ENCODE measurements at regions not wholly inside any gene's neighbourhood (a gene's known extent, or its start where the extent isn't known, plus 50 kb on each side); places are given as distances from the start of the nearest gene placed in this dataset.
"Not testable (repeated sequence)": the region's sequence is repeated elsewhere in the genome, so short reads cannot be mapped to it uniquely, and the experiment has no call there.

DNA sequence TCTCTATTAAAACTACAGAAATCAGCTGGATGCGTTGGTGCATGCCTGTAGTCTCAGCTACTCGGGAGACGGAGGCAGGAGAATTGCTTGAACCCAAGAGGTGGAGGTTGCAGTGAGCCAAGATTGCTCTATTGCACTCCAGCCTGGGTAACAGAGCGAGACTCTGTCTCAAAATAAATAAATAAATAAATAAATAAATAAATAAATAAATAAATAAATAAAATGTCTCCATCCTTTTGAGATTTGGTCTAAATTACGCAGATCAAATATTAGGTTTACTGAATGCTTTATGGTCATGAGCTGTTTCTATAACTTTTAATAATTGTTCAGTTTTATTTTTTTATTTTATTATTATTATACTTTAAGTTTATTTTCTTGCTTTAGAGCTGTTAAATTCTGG lies 344.0 kb upstream of the POU3F4 start:
- DNase-seq (ENCODE audit: low spot score); H3K27me3 ChIP-seq (ENCODE audit: control insufficient read depth in 1 of 2, insufficient read depth in 2 of 2, low read length in 2 of 2); in situ Hi-C loops (cut with HindIII; ENCODE audit: extremely low pct_ligation_motif_present, low pct_unique_long_range_greater_than_20kb); H3K9me3 ChIP-seq (ENCODE audit: low read length); H3K36me3 ChIP-seq (replicated peaks in 1 of 2; ENCODE audit: control insufficient read depth in 1 of 2, insufficient read depth in 2 of 2, low read length in 2 of 2); POLR2A ChIA-PET; H3K4me1 ChIP-seq (ENCODE audit: insufficient read depth, low read length); H3K27ac ChIP-seq (ENCODE audit: extremely low read length, insufficient read depth, low read length); H4K20me1 ChIP-seq (ENCODE audit: insufficient read depth, low read length); H3K79me2 ChIP-seq (ENCODE audit: insufficient read depth, low read length); FAIRE-seq; ATAC-seq; CTCF ChIA-PET (ENCODE audit: low intra/inter-chr PET ratio, low total read pairs); H3K9ac ChIP-seq (ENCODE audit: insufficient read depth, low read depth, low read length); H3K4me3 ChIP-seq (replicated peaks in 1 of 3; ENCODE audit: insufficient read depth in 1 of 3, low read depth in 2 of 3, low read length in 3 of 3); intact Hi-C loops (cut with micrococcal nuclease; ENCODE audit: unreplicated experiment); H2AFZ ChIP-seq (ENCODE audit: low read length); H3K4me2 ChIP-seq (ENCODE audit: low read depth, low read length); BruUV-seq (replicated peaks): not testable (repeated sequence)
- 49% methylated on average over 5 of the region's 5 CpGs for whole genome bisulfite sequencing (ENCODE audit: low lambda C conversion rate)

DNA sequence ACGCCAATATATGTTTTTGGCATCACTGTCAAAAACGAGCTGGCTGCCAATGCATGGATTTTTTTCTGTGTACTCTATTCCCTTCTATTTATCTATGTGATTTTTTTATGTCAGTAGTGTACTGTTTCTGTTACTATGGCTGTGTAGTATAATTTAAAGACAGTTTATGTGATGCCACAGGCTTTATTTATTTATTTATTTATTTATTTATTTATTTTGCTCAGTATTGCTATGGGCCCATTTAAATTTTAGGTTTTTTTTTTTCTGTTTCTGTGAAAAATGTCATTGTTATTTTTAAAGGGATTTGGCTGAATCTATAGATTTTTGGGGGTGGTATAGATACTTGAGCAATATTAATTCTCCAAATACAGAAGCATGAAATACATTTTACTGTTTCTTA lies 338.4 kb upstream of the POU3F4 start:
- BruUV-seq (replicated peaks) = no TSS peak
- no peaks in the 10 kb centered on the region for H3K79me2 ChIP-seq (ENCODE audit: insufficient read depth, low read length)
- intact Hi-C loops (cut with micrococcal nuclease; ENCODE audit: unreplicated experiment) (no loop called here), in situ Hi-C loops (cut with HindIII; ENCODE audit: extremely low pct_ligation_motif_present, low pct_unique_long_range_greater_than_20kb) (no loop called here)
- H3K36me3 ChIP-seq (replicated peaks in 1 of 2; ENCODE audit: control insufficient read depth in 1 of 2, insufficient read depth in 2 of 2, low read length in 2 of 2) = no peaks in the 10 kb centered on the region
- no peak overlapping the region for H3K9ac ChIP-seq (ENCODE audit: insufficient read depth, low read depth, low read length)
- no peak overlapping the region for H3K4me2 ChIP-seq (ENCODE audit: low read depth, low read length)
- peaks cover 17% of the 10 kb centered on the region for H3K9me3 ChIP-seq (ENCODE audit: low read length)
- H3K27ac ChIP-seq (ENCODE audit: extremely low read length, insufficient read depth, low read length) = no peak overlapping the region
- WGBS (ENCODE audit: low lambda C conversion rate) = 6% methylated on average over 2 of the region's 2 CpGs
- no peak for TF ChIP-seq MXI1 (IDR thresholded peaks at IDR 0.05; ENCODE audit: borderline replicate concordance, low read depth, low read length)
- no peak for TF ChIP-seq ZNF766 (CRISPR knock-in tag; IDR thresholded peaks at IDR 0.05; ENCODE audit: borderline replicate concordance)
- TF ChIP-seq, protein P1, sequence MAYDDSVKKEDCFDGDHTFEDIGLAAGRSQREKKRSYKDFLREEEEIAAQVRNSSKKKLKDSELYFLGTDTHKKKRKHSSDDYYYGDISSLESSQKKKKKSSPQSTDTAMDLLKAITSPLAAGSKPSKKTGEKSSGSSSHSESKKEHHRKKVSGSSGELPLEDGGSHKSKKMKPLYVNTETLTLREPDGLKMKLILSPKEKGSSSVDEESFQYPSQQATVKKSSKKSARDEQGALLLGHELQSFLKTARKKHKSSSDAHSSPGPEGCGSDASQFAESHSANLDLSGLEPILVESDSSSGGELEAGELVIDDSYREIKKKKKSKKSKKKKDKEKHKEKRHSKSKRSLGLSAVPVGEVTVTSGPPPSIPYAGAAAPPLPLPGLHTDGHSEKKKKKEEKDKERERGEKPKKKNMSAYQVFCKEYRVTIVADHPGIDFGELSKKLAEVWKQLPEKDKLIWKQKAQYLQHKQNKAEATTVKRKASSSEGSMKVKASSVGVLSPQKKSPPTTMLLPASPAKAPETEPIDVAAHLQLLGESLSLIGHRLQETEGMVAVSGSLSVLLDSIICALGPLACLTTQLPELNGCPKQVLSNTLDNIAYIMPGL (CRISPR knock-in tag; IDR thresholded peaks at IDR 0.05; ENCODE audit: borderline replicate concordance in 1 of 2, low read depth in 1 of 2) = no peak
- TF ChIP-seq, protein P2, sequence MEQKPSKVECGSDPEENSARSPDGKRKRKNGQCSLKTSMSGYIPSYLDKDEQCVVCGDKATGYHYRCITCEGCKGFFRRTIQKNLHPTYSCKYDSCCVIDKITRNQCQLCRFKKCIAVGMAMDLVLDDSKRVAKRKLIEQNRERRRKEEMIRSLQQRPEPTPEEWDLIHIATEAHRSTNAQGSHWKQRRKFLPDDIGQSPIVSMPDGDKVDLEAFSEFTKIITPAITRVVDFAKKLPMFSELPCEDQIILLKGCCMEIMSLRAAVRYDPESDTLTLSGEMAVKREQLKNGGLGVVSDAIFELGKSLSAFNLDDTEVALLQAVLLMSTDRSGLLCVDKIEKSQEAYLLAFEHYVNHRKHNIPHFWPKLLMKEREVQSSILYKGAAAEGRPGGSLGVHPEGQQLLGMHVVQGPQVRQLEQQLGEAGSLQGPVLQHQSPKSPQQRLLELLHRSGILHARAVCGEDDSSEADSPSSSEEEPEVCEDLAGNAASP (CRISPR knock-in tag; IDR thresholded peaks at IDR 0.05; ENCODE audit: borderline replicate concordance) = no peak
- no peak overlapping the region for H2AFZ ChIP-seq (ENCODE audit: low read length)
- ChIA-PET CTCF (ENCODE audit: low intra/inter-chr PET ratio, low total read pairs) (no interaction called here), POLR2A (no interaction called here)
- no peaks in the 10 kb centered on the region for H4K20me1 ChIP-seq (ENCODE audit: insufficient read depth, low read length)
- no peaks in the 10 kb centered on the region for H3K4me1 ChIP-seq (ENCODE audit: insufficient read depth, low read length)
- H3K4me3 ChIP-seq (replicated peaks in 1 of 3; ENCODE audit: insufficient read depth in 1 of 3, low read depth in 2 of 3, low read length in 3 of 3) = no peak overlapping the region
- ATAC-seq (no peak), DNase-seq (ENCODE audit: low spot score) (no peak), FAIRE-seq (no peak)
- no peaks in the 10 kb centered on the region for H3K27me3 ChIP-seq (ENCODE audit: control insufficient read depth in 1 of 2, insufficient read depth in 2 of 2, low read length in 2 of 2)
